ENCODE measurements at regions not wholly inside any gene's neighbourhood (a gene's known extent, or its start where the extent isn't known, plus 50 kb on each side); places are given as distances from the start of the nearest gene placed in this dataset.

DNA sequence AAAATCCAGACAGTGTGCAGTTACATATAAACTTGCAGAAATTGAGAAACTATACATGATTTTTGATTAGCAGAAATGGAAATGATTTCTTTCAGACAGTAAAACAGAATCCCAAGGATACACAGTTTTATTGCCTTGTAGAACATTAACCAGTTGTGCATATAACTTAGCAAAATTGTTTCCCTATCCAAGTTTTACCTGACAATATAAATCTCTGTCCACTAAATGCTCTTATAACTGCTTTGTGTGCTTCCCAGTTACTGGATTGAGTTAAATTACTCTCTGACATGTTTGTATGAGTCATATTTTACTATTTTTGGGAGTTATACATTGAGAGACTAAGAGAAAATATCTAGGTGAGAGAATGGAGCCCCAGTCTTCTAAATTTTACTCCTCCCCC is 563.4 kb downstream of the SH2D4B start:
- Histone ChIP-seq H3K4me3 (no peak overlapping the region), H3K4me1 (no peaks in the 10 kb centered on the region), H3K9me3 (no peaks in the 10 kb centered on the region), H3K36me3 (no peaks in the 10 kb centered on the region), H3K27me3 (ENCODE audit: low read depth) (no peaks in the 10 kb centered on the region), H3K27ac (no peak overlapping the region)
- TF ChIP-seq, protein P1, sequence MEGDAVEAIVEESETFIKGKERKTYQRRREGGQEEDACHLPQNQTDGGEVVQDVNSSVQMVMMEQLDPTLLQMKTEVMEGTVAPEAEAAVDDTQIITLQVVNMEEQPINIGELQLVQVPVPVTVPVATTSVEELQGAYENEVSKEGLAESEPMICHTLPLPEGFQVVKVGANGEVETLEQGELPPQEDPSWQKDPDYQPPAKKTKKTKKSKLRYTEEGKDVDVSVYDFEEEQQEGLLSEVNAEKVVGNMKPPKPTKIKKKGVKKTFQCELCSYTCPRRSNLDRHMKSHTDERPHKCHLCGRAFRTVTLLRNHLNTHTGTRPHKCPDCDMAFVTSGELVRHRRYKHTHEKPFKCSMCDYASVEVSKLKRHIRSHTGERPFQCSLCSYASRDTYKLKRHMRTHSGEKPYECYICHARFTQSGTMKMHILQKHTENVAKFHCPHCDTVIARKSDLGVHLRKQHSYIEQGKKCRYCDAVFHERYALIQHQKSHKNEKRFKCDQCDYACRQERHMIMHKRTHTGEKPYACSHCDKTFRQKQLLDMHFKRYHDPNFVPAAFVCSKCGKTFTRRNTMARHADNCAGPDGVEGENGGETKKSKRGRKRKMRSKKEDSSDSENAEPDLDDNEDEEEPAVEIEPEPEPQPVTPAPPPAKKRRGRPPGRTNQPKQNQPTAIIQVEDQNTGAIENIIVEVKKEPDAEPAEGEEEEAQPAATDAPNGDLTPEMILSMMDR (IDR thresholded peaks at IDR 0.05), result no peak
- DNase-seq (no peak), ATAC-seq (no peak)
- intact Hi-C loops (cut with DNase I), result no loop called here

- ATAC-seq (no peak), DNase-seq (no peak)
- no peak overlapping the region for H3K27ac ChIP-seq
- H3K27me3 ChIP-seq (ENCODE audit: low read depth), result no peaks in the 10 kb centered on the region
- intact Hi-C loops (cut with DNase I), result no loop called here
- H3K9me3 ChIP-seq, result no peaks in the 10 kb centered on the region
- no peak overlapping the region for H3K4me3 ChIP-seq
- TF ChIP-seq, protein P1 (IDR thresholded peaks at IDR 0.05), result no peak
- no peaks in the 10 kb centered on the region for H3K36me3 ChIP-seq
- no peaks in the 10 kb centered on the region for H3K4me1 ChIP-seq
Observed at GRCh38 chr10:81104494-81104893, 566.8 kb downstream of the SH2D4B start.

DNA sequence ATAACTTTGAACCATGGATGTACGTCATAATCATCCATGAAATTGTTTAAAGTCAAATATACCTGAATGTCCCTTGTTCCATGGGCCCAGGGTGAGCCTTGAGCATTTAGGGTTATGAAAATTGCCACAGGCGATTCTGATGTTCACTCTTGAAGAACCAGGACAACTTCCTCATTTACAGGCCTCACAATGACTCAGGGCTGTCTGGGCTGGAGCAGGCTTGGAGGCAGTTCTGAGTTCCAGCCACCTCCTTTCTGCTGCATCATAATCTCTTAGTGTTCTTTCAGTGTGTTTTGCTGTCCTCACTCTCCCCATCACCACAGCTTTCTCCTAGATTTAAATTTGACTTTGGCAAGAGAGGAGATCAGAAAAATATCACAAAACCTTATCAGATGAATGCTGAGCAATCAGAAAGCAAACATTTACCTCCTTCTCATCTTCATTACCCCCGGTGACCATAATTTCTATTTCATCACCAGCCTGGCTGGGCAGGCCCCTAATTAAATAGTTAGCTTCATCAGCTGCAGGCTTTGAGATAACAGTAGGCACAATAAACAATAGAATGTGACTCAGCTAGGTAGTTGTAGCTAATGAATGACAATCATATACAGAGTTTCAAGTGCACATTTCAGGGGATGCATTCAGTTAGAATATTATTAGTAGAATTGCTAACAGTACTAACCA is 571.0 kb downstream of the SH2D4B start:
- no peak for ATAC-seq
- Histone ChIP-seq H3K27ac (no peak overlapping the region), H3K4me3 (no peak overlapping the region), H3K9me3 (no peaks in the 10 kb centered on the region), H3K4me1 (no peaks in the 10 kb centered on the region), H3K27me3 (ENCODE audit: low read depth) (no peaks in the 10 kb centered on the region), H3K36me3 (no peaks in the 10 kb centered on the region)
- no peak for DNase-seq
- TF ChIP-seq, protein P1 (IDR thresholded peaks at IDR 0.05), result no peak
- intact Hi-C loops (cut with DNase I), result no loop called here

DNA sequence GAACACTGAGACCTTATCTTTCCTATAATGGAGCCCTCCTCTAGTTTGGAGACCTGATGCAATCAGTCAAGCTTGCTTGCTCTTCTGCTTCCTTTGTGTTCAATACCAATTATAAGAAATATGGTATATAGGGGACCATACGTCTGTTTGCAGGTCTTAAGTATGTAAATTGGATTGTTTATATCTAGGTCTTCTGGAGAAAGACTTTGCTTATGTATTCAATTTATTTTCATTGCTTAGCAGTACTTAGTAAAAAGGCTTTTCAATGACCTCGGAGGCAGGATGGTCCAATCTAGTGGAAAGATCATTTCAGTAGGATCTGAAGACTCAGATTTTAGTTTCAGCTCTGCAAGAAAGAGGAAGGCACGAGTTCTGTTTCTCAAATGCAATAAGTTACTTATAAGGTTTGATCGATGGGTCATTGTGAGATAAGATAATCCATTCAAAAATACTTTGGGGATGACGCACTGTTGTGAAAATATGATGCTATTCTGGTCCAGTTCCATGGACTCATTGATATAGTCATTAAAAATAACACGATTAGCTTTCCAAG is 571.6 kb downstream of the SH2D4B start:
- no peaks in the 10 kb centered on the region for H3K4me1 ChIP-seq
- no peaks in the 10 kb centered on the region for H3K36me3 ChIP-seq
- ATAC-seq (no peak), DNase-seq (no peak)
- no peaks in the 10 kb centered on the region for H3K27me3 ChIP-seq (ENCODE audit: low read depth)
- TF ChIP-seq, protein P1 (IDR thresholded peaks at IDR 0.05), result no peak
- H3K4me3 ChIP-seq, result no peak overlapping the region
- H3K9me3 ChIP-seq, result no peaks in the 10 kb centered on the region
- no peak overlapping the region for H3K27ac ChIP-seq
- intact Hi-C loops (cut with DNase I), result no loop called here

- H3K9me3 ChIP-seq, result no peaks in the 10 kb centered on the region
- TF ChIP-seq, protein P1 (IDR thresholded peaks at IDR 0.05), result no peak
- intact Hi-C loops (cut with DNase I), result no loop called here
- no peak for ATAC-seq
- H3K27me3 ChIP-seq (ENCODE audit: low read depth), result no peaks in the 10 kb centered on the region
- no peak for DNase-seq
- no peaks in the 10 kb centered on the region for H3K4me1 ChIP-seq
- no peak overlapping the region for H3K27ac ChIP-seq
- H3K4me3 ChIP-seq, result no peak overlapping the region
- H3K36me3 ChIP-seq, result no peaks in the 10 kb centered on the region
Observed at GRCh38 chr10:81116201-81116600, 578.5 kb downstream of the SH2D4B start.

Measured in lower lobe of right lung (tissue), 2 donors.